GM19467 (cell line): ENCODE measurements at regions not wholly inside any gene's neighbourhood (a gene's known extent, or its start where the extent isn't known, plus 50 kb on each side); places are given as distances from the start of the nearest gene placed in this dataset.
"Not testable (repeated sequence)": the region's sequence is repeated elsewhere in the genome, so short reads cannot be mapped to it uniquely, and the experiment has no call there.

Source experiments
- ATAC-seq: cut with Tn5 transposase; IDR thresholded peaks from one replicate; pipeline ENCODE4 v1.9.1; 2021; ENCODE audit warnings: mild to moderate bottlenecking, moderate library complexity; ENCODE audit not compliant: unreplicated experiment

GRCh38 chr1:178572604-178573003 is 59.7 kb downstream of the TEX35 start:
- ATAC-seq, result no peak

- no peak for ATAC-seq
Measured at GRCh38 chr1:178573330-178573729, 60.4 kb downstream of the TEX35 start.

GRCh38 chr1:178574345-178574744 is 61.4 kb downstream of the TEX35 start:
- no peak for ATAC-seq

- ATAC-seq, result no peak
Measured at GRCh38 chr1:178575611-178576361, 62.9 kb downstream of the TEX35 start.

- ATAC-seq, result no peak
Measured at GRCh38 chr1:178576841-178577240, 63.9 kb downstream of the TEX35 start.

- ATAC-seq, result no peak
Measured at GRCh38 chr1:178577882-178578281, 65.0 kb downstream of the TEX35 start.

- no peak for ATAC-seq
Measured at GRCh38 chr1:178578541-178578940, 65.6 kb downstream of the TEX35 start.

GRCh38 chr1:178579095-178579494 is 66.2 kb downstream of the TEX35 start:
- ATAC-seq, result no peak

- ATAC-seq, result peak; percentile 55
Measured at GRCh38 chr1:178579562-178579961, 66.7 kb downstream of the TEX35 start.

GRCh38 chr1:178580096-178580495 is 67.2 kb downstream of the TEX35 start:
- no peak for ATAC-seq

GRCh38 chr1:178580876-178581275 is 68.0 kb downstream of the TEX35 start:
- peak; percentile 3 for ATAC-seq

- ATAC-seq, result peak; percentile 81
Measured at GRCh38 chr1:178581351-178582303, 68.7 kb downstream of the TEX35 start.

GRCh38 chr1:178587096-178587495 is 74.2 kb downstream of the TEX35 start:
- no peak for ATAC-seq

- ATAC-seq, result no peak
Measured at GRCh38 chr1:178587975-178588374, 75.1 kb downstream of the TEX35 start.

- not testable (repeated sequence) for ATAC-seq
Measured at GRCh38 chr1:178589042-178589441, 76.1 kb downstream of the TEX35 start.

GRCh38 chr1:178591811-178592210 is 78.9 kb downstream of the TEX35 start:
- not testable (repeated sequence) for ATAC-seq

GRCh38 chr1:178593515-178593914 is 80.6 kb downstream of the TEX35 start:
- ATAC-seq, result no peak

GRCh38 chr1:178594133-178594532 is 81.2 kb downstream of the TEX35 start:
- ATAC-seq, result no peak

GRCh38 chr1:178595491-178595890 is 82.6 kb downstream of the TEX35 start:
- ATAC-seq, result no peak

GRCh38 chr1:178599087-178599486 is 86.2 kb downstream of the TEX35 start:
- ATAC-seq, result no peak

GRCh38 chr1:178599745-178600144 is 86.8 kb downstream of the TEX35 start:
- peak; percentile 60 for ATAC-seq

- ATAC-seq, result no peak
Measured at GRCh38 chr1:178603926-178604325, 91.0 kb downstream of the TEX35 start.
